Nucleus accumbens (tissue), 56 donors: ENCODE measurements at regions not wholly inside any gene's neighbourhood (a gene's known extent, or its start where the extent isn't known, plus 50 kb on each side); places are given as distances from the start of the nearest gene placed in this dataset.
A peak's percentile ranks its signal among the peaks of the same experiment; 100 is the strongest.

ENCODE experiments used
- DNase-seq, 56 donors: peaks; one replicate each; lab custom pipeline; 2025; lab: John Stamatoyannopoulos, UW

GRCh38 chr4:22997358-22998224, 304.9 kb downstream of the GBA3 start:
- no peak for DNase-seq

GRCh38 chr4:22991576-22991975, 298.8 kb downstream of the GBA3 start:
- DNase-seq: no peak

GRCh38 chr4:22988526-22988925, 295.8 kb downstream of the GBA3 start:
- DNase-seq: peak in 15 of 56 donors; percentile 0 to 47 (median 8)

GRCh38 chr4:22987870-22988269, 295.1 kb downstream of the GBA3 start:
- peak in 12 of 56 donors; percentile 0 to 43 (median 6) for DNase-seq

GRCh38 chr4:22986881-22987280, 294.1 kb downstream of the GBA3 start:
- no peak for DNase-seq

- no peak for DNase-seq
Observed at GRCh38 chr4:22986262-22986661, 293.5 kb downstream of the GBA3 start.

GRCh38 chr4:22984390-22984789, 291.7 kb downstream of the GBA3 start:
- no peak for DNase-seq

GRCh38 chr4:22978656-22979055, 285.9 kb downstream of the GBA3 start:
- no peak for DNase-seq

- no peak for DNase-seq
Observed at GRCh38 chr4:22970665-22971064, 277.9 kb downstream of the GBA3 start.

GRCh38 chr4:22969287-22969896, 276.7 kb downstream of the GBA3 start:
- no peak for DNase-seq

GRCh38 chr4:22962295-22962694, 269.6 kb downstream of the GBA3 start:
- DNase-seq: no peak

GRCh38 chr4:22959483-22959882, 266.7 kb downstream of the GBA3 start:
- DNase-seq: no peak

GRCh38 chr4:22957774-22958309, 265.1 kb downstream of the GBA3 start:
- DNase-seq: no peak

- peak in 6 of 56 donors; percentile 0 to 10 (median 0) for DNase-seq
Observed at GRCh38 chr4:22949161-22949855, 256.6 kb downstream of the GBA3 start.

GRCh38 chr4:22947851-22948250, 255.1 kb downstream of the GBA3 start:
- DNase-seq: no peak

- no peak for DNase-seq
Observed at GRCh38 chr4:22942920-22943559, 250.3 kb downstream of the GBA3 start.

GRCh38 chr4:22941688-22942375, 249.1 kb downstream of the GBA3 start:
- no peak for DNase-seq

GRCh38 chr4:22932326-22932725, 239.6 kb downstream of the GBA3 start:
- no peak for DNase-seq

GRCh38 chr4:22922426-22922825, 229.7 kb downstream of the GBA3 start:
- no peak for DNase-seq

- no peak for DNase-seq
Observed at GRCh38 chr4:22921936-22922335, 229.2 kb downstream of the GBA3 start.
